Osteocyte (in vitro differentiated cells): ENCODE measurements at regions not wholly inside any gene's neighbourhood (a gene's known extent, or its start where the extent isn't known, plus 50 kb on each side); places are given as distances from the start of the nearest gene placed in this dataset.

Source experiments
- DNase-seq: peaks from one replicate; pipeline ENCODE4 v3.0.0; 2021; ENCODE audit warnings: mixed read lengths; ENCODE audit not compliant: unreplicated experiment; ENCODE audit errors: extremely low spot score
- H3K27ac Mint-ChIP-seq: one replicate; pipeline ENCODE4 v1.8.0; 2021; ENCODE audit warnings: mild to moderate bottlenecking, mixed read lengths; ENCODE audit not compliant: unreplicated experiment
- H3K27me3 Mint-ChIP-seq: one replicate; pipeline ENCODE4 v1.8.0; 2021; ENCODE audit warnings: mixed read lengths; ENCODE audit not compliant: unreplicated experiment
- H3K36me3 Mint-ChIP-seq: one replicate; pipeline ENCODE4 v1.8.0; 2021; ENCODE audit warnings: mixed read lengths; ENCODE audit not compliant: unreplicated experiment
- H3K4me1 Mint-ChIP-seq: one replicate; pipeline ENCODE4 v1.8.0; 2021; ENCODE audit warnings: mixed read lengths; ENCODE audit not compliant: unreplicated experiment
- H3K4me3 Mint-ChIP-seq: one replicate; pipeline ENCODE4 v1.8.0; 2021; ENCODE audit warnings: mild to moderate bottlenecking, moderate library complexity, mixed read lengths; ENCODE audit not compliant: unreplicated experiment
- H3K9me3 Mint-ChIP-seq: one replicate; pipeline ENCODE4 v1.8.0; 2021; ENCODE audit warnings: mixed read lengths; ENCODE audit not compliant: unreplicated experiment
- TF ChIP-seq, protein P1 (sequence below): fragments of 200-600 bp; sonication (generic); IDR thresholded peaks from 2 replicates; pipeline ENCODE4 v1.5.0; 2021; ENCODE audit warnings: antibody characterized with exemption, mild to moderate bottlenecking, moderate library complexity

DNA sequence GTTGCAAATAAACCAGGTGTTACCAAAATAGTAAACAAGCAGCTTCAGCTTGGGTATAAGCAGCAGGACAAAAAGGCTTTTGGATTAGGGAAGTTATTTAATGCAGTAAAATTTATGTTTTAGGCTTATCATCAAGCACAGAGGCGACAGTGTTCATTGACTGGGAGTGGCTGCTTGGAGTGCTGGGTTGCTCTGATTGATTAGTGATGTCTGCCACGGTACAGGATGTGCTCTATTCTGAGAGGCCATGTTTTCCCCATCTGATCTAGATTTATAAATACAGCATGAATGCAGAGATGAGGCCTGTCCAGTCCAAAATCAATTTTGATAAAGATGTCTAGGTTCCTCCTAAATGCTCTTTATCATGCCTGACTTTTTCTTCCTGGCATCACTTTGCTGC is 83.5 kb downstream of the MAP1LC3B2 start:
- Mint-ChIP-seq H3K4me1 (no peaks in the 10 kb centered on the region), H3K36me3 (no peaks in the 10 kb centered on the region), H3K27me3 (peaks cover 18% of the 10 kb centered on the region), H3K27ac (no peak overlapping the region), H3K9me3 (peaks cover 4% of the 10 kb centered on the region), H3K4me3 (no peak overlapping the region)
- no peak for DNase-seq
- TF ChIP-seq, protein P1, sequence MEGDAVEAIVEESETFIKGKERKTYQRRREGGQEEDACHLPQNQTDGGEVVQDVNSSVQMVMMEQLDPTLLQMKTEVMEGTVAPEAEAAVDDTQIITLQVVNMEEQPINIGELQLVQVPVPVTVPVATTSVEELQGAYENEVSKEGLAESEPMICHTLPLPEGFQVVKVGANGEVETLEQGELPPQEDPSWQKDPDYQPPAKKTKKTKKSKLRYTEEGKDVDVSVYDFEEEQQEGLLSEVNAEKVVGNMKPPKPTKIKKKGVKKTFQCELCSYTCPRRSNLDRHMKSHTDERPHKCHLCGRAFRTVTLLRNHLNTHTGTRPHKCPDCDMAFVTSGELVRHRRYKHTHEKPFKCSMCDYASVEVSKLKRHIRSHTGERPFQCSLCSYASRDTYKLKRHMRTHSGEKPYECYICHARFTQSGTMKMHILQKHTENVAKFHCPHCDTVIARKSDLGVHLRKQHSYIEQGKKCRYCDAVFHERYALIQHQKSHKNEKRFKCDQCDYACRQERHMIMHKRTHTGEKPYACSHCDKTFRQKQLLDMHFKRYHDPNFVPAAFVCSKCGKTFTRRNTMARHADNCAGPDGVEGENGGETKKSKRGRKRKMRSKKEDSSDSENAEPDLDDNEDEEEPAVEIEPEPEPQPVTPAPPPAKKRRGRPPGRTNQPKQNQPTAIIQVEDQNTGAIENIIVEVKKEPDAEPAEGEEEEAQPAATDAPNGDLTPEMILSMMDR = no peak

DNA sequence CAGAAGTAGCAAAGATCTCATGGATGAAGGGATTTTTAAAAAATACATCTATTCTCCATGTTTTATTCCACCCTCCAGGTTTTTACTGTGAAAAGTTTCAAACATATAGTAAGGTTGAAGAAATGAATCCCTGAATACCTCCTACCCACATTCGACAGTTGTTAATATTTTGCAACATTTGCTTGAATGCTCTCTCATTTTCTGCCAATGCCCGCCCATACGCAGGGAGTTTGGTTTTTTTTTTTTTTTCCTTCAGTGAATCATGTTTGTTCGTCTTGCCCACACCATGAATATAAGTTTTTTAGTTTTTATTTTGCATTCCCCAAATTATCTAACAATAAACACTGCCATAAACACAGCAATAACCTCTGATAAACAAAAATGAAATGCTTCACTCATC is 82.9 kb downstream of the MAP1LC3B2 start:
- H3K36me3 Mint-ChIP-seq = no peaks in the 10 kb centered on the region
- H3K27ac Mint-ChIP-seq = no peak overlapping the region
- no peak for DNase-seq
- no peak overlapping the region for H3K4me3 Mint-ChIP-seq
- peaks cover 4% of the 10 kb centered on the region for H3K9me3 Mint-ChIP-seq
- no peaks in the 10 kb centered on the region for H3K4me1 Mint-ChIP-seq
- TF ChIP-seq, protein P1 = no peak
- H3K27me3 Mint-ChIP-seq = peaks cover 18% of the 10 kb centered on the region

DNA sequence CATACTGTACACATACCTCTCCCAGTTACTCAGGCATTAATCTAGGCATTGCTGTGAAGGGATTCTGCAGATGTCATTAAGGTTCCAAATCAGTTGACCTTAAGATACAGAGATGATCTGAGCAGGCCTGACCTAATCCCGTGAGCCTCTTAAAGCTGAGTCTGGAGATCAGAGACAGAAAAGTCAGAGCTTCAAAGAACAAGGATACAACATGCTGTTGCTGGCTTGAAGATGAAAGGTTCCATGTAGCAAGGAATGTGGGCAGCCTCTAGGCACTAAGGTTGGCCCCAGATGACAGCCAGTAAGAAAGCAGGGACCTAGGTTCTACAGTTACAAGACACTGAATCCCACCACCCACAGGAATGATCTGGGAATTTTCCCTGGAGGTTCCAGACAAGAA is 81.1 kb downstream of the MAP1LC3B2 start:
- TF ChIP-seq, protein P1 = no peak
- peaks cover 6% of the 10 kb centered on the region for H3K27me3 Mint-ChIP-seq
- peaks cover 4% of the 10 kb centered on the region for H3K9me3 Mint-ChIP-seq
- H3K4me3 Mint-ChIP-seq = no peak overlapping the region
- H3K36me3 Mint-ChIP-seq = no peaks in the 10 kb centered on the region
- H3K27ac Mint-ChIP-seq = no peak overlapping the region
- H3K4me1 Mint-ChIP-seq = peaks cover 3% of the 10 kb centered on the region
- DNase-seq = no peak

DNA sequence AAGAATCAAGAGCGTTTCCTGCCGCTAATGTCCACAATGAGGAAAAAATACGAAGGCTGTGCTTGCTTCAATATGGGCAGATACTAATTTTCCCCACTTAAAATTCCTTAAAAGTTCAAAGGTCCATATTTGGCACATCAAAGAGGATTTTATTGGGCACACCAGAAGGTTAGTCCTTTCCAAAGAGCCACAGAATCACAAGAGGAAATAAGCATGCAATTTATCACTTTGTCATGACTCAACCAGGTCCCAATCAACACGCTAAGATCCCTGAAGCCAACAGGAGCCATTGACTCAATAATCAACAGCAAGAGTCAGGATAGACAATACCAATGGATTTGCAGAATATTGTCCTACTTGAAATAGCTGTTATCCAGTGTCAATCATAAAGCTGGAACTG is 80.6 kb downstream of the MAP1LC3B2 start:
- Mint-ChIP-seq H3K27me3 (peaks cover 4% of the 10 kb centered on the region), H3K4me1 (peaks cover 3% of the 10 kb centered on the region), H3K9me3 (peaks cover under 1% of the 10 kb centered on the region), H3K27ac (no peak overlapping the region), H3K4me3 (no peak overlapping the region), H3K36me3 (no peaks in the 10 kb centered on the region)
- no peak for DNase-seq
- TF ChIP-seq, protein P1 = no peak

DNA sequence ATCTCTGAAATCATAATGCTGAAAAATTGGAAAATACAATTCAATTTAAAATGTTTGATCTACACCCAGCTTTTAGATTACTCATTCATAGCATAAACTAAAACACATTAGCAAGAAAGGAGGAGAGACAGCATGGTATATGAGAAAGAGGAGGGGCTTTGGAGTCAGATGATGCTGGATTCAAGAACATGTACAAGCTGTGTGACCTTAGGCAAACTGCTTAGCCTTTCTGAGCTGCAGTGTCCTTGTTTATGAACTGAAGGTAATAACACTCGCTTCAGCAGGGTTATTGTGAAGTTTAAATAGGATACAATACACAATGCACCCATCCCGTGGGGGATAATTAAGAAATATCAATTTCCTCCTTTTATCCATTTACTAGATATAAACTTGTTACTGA is 79.2 kb downstream of the MAP1LC3B2 start:
- TF ChIP-seq, protein P1 = no peak
- no peak for DNase-seq
- no peaks in the 10 kb centered on the region for H3K9me3 Mint-ChIP-seq
- H3K4me1 Mint-ChIP-seq = peaks cover 3% of the 10 kb centered on the region
- H3K4me3 Mint-ChIP-seq = no peak overlapping the region
- no peak overlapping the region for H3K27ac Mint-ChIP-seq
- H3K27me3 Mint-ChIP-seq = peaks cover 7% of the 10 kb centered on the region
- no peaks in the 10 kb centered on the region for H3K36me3 Mint-ChIP-seq
